ENCODE measurements at regions not wholly inside any gene's neighbourhood (a gene's known extent, or its start where the extent isn't known, plus 50 kb on each side); places are given as distances from the start of the nearest gene placed in this dataset.

DNA sequence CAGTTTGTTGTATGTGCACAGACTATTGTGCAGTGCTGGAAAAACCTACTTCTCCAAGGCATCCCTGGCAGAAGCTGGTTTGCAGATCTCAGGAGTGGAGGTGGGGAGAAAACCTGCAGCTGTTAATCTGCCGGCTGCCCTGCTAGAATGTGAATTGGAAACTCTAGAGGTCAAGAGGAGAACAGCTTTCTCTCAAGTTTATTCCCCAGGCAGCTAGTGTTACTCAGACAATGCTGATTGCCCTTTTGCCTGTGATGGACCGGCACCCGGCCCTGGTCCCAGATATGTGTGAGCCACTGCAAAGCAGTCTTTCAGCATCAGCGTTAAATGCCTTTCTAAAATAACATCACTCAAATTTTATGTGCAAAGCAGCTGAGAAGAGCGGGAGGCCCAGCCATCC lies 129.7 kb upstream of the TPM1 start:
- H3K9ac ChIP-seq (ENCODE audit: control insufficient read depth, extremely low read depth, insufficient read depth, low read length): no peak overlapping the region
- TF ChIP-seq EZH2 (IDR thresholded peaks at IDR 0.05; ENCODE audit: low read length): no peak
- TF ChIP-seq, protein P1, sequence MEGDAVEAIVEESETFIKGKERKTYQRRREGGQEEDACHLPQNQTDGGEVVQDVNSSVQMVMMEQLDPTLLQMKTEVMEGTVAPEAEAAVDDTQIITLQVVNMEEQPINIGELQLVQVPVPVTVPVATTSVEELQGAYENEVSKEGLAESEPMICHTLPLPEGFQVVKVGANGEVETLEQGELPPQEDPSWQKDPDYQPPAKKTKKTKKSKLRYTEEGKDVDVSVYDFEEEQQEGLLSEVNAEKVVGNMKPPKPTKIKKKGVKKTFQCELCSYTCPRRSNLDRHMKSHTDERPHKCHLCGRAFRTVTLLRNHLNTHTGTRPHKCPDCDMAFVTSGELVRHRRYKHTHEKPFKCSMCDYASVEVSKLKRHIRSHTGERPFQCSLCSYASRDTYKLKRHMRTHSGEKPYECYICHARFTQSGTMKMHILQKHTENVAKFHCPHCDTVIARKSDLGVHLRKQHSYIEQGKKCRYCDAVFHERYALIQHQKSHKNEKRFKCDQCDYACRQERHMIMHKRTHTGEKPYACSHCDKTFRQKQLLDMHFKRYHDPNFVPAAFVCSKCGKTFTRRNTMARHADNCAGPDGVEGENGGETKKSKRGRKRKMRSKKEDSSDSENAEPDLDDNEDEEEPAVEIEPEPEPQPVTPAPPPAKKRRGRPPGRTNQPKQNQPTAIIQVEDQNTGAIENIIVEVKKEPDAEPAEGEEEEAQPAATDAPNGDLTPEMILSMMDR (optimal IDR thresholded peaks at IDR 0.05 in 1 of 3, IDR thresholded peaks at IDR 0.05 in 1 of 3, conservative IDR thresholded peaks at IDR 0.05 in 1 of 3; ENCODE audit: extremely low read depth in 1 of 3, insufficient read depth in 2 of 3, low read length in 3 of 3): no peak
- dilution Hi-C loops (cut with MboI; ENCODE audit: extremely low pct_ligation_motif_present, low sequenced_read_pairs): no loop called here
- no peaks in the 10 kb centered on the region for H4K20me1 ChIP-seq (ENCODE audit: control insufficient read depth, extremely low read depth, insufficient read depth, low read length)
- no peak overlapping the region for H3K27ac ChIP-seq (ENCODE audit: control insufficient read depth, insufficient read depth, low read length)
- no peaks in the 10 kb centered on the region for H3K4me1 ChIP-seq (ENCODE audit: control insufficient read depth, extremely low read depth, insufficient read depth, low read length)
- DNase-seq (ENCODE audit: low read depth, low spot score) (no peak), FAIRE-seq (no peak)
- H3K27me3 ChIP-seq (ENCODE audit: control insufficient read depth, extremely low read depth, insufficient read depth, low read length): no peaks in the 10 kb centered on the region
- H3K9me3 ChIP-seq (ENCODE audit: control insufficient read depth, low read depth, low read length): no peaks in the 10 kb centered on the region
- H3K9me1 ChIP-seq (ENCODE audit: control insufficient read depth, extremely low read depth, insufficient read depth, low read length): no peaks in the 10 kb centered on the region
- no peak overlapping the region for H2AFZ ChIP-seq (ENCODE audit: control insufficient read depth, low read length)
- no peaks in the 10 kb centered on the region for H3K36me3 ChIP-seq (ENCODE audit: control insufficient read depth in 2 of 2, extremely low read depth in 1 of 2, insufficient read depth in 2 of 2, low read length in 2 of 2)
- no peak overlapping the region for H3K4me3 ChIP-seq (ENCODE audit: control insufficient read depth in 2 of 3, extremely low read depth in 1 of 3, insufficient read depth in 2 of 3, low read depth in 1 of 3, low read length in 3 of 3)
- no peaks in the 10 kb centered on the region for H3K79me2 ChIP-seq (ENCODE audit: control insufficient read depth, insufficient read depth, low read length)
- no peak overlapping the region for H3K4me2 ChIP-seq (ENCODE audit: control insufficient read depth, extremely low read depth, insufficient read depth, low read depth, low read length)

DNA sequence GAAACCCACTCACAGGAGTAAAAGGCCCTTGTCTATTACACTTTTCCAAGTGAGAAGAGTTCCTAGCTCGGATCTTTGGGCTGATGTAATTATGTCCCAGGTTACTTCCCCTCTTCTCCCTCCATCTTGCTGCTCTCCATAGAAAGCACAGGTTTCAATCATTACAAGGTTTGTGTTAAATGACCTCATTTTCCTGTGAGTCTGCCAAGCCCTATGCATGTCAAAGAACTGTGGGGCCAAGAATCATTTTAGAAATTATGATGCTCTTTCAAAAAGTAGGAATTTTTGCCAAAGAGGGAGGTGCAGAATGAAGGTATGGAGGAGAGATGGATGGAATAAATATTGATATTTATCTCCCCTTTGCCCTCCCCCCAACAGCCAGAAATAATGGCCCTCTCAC lies 129.3 kb upstream of the TPM1 start:
- H3K4me3 ChIP-seq (ENCODE audit: control insufficient read depth in 2 of 3, extremely low read depth in 1 of 3, insufficient read depth in 2 of 3, low read depth in 1 of 3, low read length in 3 of 3): no peak overlapping the region
- FAIRE-seq (no peak), DNase-seq (ENCODE audit: low read depth, low spot score) (no peak)
- H3K4me1 ChIP-seq (ENCODE audit: control insufficient read depth, extremely low read depth, insufficient read depth, low read length): no peaks in the 10 kb centered on the region
- no peak overlapping the region for H3K27ac ChIP-seq (ENCODE audit: control insufficient read depth, insufficient read depth, low read length)
- H2AFZ ChIP-seq (ENCODE audit: control insufficient read depth, low read length): no peak overlapping the region
- no peaks in the 10 kb centered on the region for H3K27me3 ChIP-seq (ENCODE audit: control insufficient read depth, extremely low read depth, insufficient read depth, low read length)
- dilution Hi-C loops (cut with MboI; ENCODE audit: extremely low pct_ligation_motif_present, low sequenced_read_pairs): no loop called here
- H4K20me1 ChIP-seq (ENCODE audit: control insufficient read depth, extremely low read depth, insufficient read depth, low read length): no peaks in the 10 kb centered on the region
- no peaks in the 10 kb centered on the region for H3K9me3 ChIP-seq (ENCODE audit: control insufficient read depth, low read depth, low read length)
- H3K9ac ChIP-seq (ENCODE audit: control insufficient read depth, extremely low read depth, insufficient read depth, low read length): no peak overlapping the region
- no peaks in the 10 kb centered on the region for H3K9me1 ChIP-seq (ENCODE audit: control insufficient read depth, extremely low read depth, insufficient read depth, low read length)
- TF ChIP-seq, protein P1 (optimal IDR thresholded peaks at IDR 0.05 in 1 of 3, IDR thresholded peaks at IDR 0.05 in 1 of 3, conservative IDR thresholded peaks at IDR 0.05 in 1 of 3; ENCODE audit: extremely low read depth in 1 of 3, insufficient read depth in 2 of 3, low read length in 3 of 3): no peak
- TF ChIP-seq EZH2 (IDR thresholded peaks at IDR 0.05; ENCODE audit: low read length): no peak
- no peak overlapping the region for H3K4me2 ChIP-seq (ENCODE audit: control insufficient read depth, extremely low read depth, insufficient read depth, low read depth, low read length)
- no peaks in the 10 kb centered on the region for H3K79me2 ChIP-seq (ENCODE audit: control insufficient read depth, insufficient read depth, low read length)
- no peaks in the 10 kb centered on the region for H3K36me3 ChIP-seq (ENCODE audit: control insufficient read depth in 2 of 2, extremely low read depth in 1 of 2, insufficient read depth in 2 of 2, low read length in 2 of 2)

Measured in keratinocyte (primary cell).